ENCODE measurements at regions not wholly inside any gene's neighbourhood (a gene's known extent, or its start where the extent isn't known, plus 50 kb on each side); places are given as distances from the start of the nearest gene placed in this dataset.
"Not testable (repeated sequence)": the region's sequence is repeated elsewhere in the genome, so short reads cannot be mapped to it uniquely, and the experiment has no call there.

DNA sequence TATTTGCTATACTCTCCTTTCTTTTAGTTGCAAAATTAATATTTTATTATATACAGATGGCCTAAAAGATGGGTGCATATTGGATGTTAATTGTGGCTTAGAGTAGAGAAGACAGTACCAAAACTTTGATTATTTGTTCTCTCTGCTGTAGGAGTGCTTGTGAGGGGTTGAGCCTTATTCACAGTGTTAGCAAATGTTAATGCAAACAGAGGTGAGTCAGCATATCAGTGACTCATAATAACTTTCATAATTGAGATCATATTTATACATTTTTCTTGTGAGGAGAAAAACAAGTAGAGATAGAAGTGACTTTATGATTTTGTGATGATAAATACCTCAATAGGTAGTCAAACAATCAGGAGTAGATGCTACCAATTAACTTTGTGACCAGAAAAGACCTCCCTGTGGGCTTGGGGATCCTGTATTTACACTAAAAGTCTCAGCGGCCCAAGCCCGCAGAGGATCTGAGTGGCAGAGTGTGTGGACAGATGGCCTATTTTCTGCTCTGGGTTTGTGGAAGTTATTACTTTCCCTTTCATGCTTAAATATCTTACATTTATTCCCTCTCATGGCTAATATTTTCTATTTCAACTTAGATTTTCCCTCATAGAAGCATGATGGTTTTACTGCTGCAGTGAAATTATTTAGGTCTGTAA is 226.5 kb downstream of the TAF11L14 start:
- Histone ChIP-seq H3K27me3 (ENCODE audit: insufficient read depth, low read length, poor library complexity) (no peaks in the 10 kb centered on the region), H3K36me3 (ENCODE audit: insufficient read depth, low read length) (no peaks in the 10 kb centered on the region), H3K4me1 (ENCODE audit: insufficient read depth, low read length) (no peaks in the 10 kb centered on the region), H3K9me3 (ENCODE audit: insufficient read depth, low read length, severe bottlenecking) (no peaks in the 10 kb centered on the region), H4K20me1 (ENCODE audit: insufficient read depth, low read length) (no peaks in the 10 kb centered on the region), H3K4me3 (ENCODE audit: low read depth in 1 of 2, low read length in 2 of 2) (no peak overlapping the region), H3K9ac (ENCODE audit: low read depth, low read length) (no peak overlapping the region), H3K27ac (ENCODE audit: low read length) (no peak overlapping the region), H3K4me2 (ENCODE audit: insufficient read depth, low read length) (no peak overlapping the region), H3K79me2 (ENCODE audit: insufficient read depth, low read length) (no peaks in the 10 kb centered on the region), H2AFZ (ENCODE audit: low read depth, low read length) (no peak overlapping the region)
- ATAC-seq (ENCODE audit: insufficient read depth, low read depth) (no peak), DNase-seq (no peak)
- TF ChIP-seq EZH2 (IDR thresholded peaks at IDR 0.05; ENCODE audit: borderline replicate concordance, low read depth, low read length, severe bottlenecking) = no peak
- TF ChIP-seq, protein P1, sequence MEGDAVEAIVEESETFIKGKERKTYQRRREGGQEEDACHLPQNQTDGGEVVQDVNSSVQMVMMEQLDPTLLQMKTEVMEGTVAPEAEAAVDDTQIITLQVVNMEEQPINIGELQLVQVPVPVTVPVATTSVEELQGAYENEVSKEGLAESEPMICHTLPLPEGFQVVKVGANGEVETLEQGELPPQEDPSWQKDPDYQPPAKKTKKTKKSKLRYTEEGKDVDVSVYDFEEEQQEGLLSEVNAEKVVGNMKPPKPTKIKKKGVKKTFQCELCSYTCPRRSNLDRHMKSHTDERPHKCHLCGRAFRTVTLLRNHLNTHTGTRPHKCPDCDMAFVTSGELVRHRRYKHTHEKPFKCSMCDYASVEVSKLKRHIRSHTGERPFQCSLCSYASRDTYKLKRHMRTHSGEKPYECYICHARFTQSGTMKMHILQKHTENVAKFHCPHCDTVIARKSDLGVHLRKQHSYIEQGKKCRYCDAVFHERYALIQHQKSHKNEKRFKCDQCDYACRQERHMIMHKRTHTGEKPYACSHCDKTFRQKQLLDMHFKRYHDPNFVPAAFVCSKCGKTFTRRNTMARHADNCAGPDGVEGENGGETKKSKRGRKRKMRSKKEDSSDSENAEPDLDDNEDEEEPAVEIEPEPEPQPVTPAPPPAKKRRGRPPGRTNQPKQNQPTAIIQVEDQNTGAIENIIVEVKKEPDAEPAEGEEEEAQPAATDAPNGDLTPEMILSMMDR (IDR thresholded peaks at IDR 0.05; ENCODE audit: borderline replicate concordance, extremely low read depth, low read length, poor library complexity, severe bottlenecking) = no peak

GRCh38 chr5:17864903-17865302 is 230.6 kb downstream of the TAF11L14 start:
- not testable (repeated sequence) for H3K27me3 ChIP-seq (ENCODE audit: insufficient read depth, low read length, poor library complexity); H3K4me1 ChIP-seq (ENCODE audit: insufficient read depth, low read length); H3K4me2 ChIP-seq (ENCODE audit: insufficient read depth, low read length); H2AFZ ChIP-seq (ENCODE audit: low read depth, low read length); H3K4me3 ChIP-seq (ENCODE audit: low read depth in 1 of 2, low read length in 2 of 2); H3K27ac ChIP-seq (ENCODE audit: low read length); H4K20me1 ChIP-seq (ENCODE audit: insufficient read depth, low read length); H3K79me2 ChIP-seq (ENCODE audit: insufficient read depth, low read length); ATAC-seq (ENCODE audit: insufficient read depth, low read depth); H3K36me3 ChIP-seq (ENCODE audit: insufficient read depth, low read length); DNase-seq; H3K9me3 ChIP-seq (ENCODE audit: insufficient read depth, low read length, severe bottlenecking); H3K9ac ChIP-seq (ENCODE audit: low read depth, low read length)

GRCh38 chr5:17865966-17866365 is 231.7 kb downstream of the TAF11L14 start:
- not testable (repeated sequence) for H3K27me3 ChIP-seq (ENCODE audit: insufficient read depth, low read length, poor library complexity); H3K4me3 ChIP-seq (ENCODE audit: low read depth in 1 of 2, low read length in 2 of 2); H3K4me1 ChIP-seq (ENCODE audit: insufficient read depth, low read length); H2AFZ ChIP-seq (ENCODE audit: low read depth, low read length); H4K20me1 ChIP-seq (ENCODE audit: insufficient read depth, low read length); H3K9ac ChIP-seq (ENCODE audit: low read depth, low read length); H3K4me2 ChIP-seq (ENCODE audit: insufficient read depth, low read length); ATAC-seq (ENCODE audit: insufficient read depth, low read depth); H3K36me3 ChIP-seq (ENCODE audit: insufficient read depth, low read length); H3K27ac ChIP-seq (ENCODE audit: low read length); DNase-seq; H3K79me2 ChIP-seq (ENCODE audit: insufficient read depth, low read length); H3K9me3 ChIP-seq (ENCODE audit: insufficient read depth, low read length, severe bottlenecking)

GRCh38 chr5:17872204-17872603 is 237.9 kb downstream of the TAF11L14 start:
- H2AFZ ChIP-seq (ENCODE audit: low read depth, low read length) = no peak overlapping the region
- no peaks in the 10 kb centered on the region for H3K79me2 ChIP-seq (ENCODE audit: insufficient read depth, low read length)
- TF ChIP-seq, protein P1 (IDR thresholded peaks at IDR 0.05; ENCODE audit: borderline replicate concordance, extremely low read depth, low read length, poor library complexity, severe bottlenecking) = no peak
- no peak for TF ChIP-seq EZH2 (IDR thresholded peaks at IDR 0.05; ENCODE audit: borderline replicate concordance, low read depth, low read length, severe bottlenecking)
- H3K27ac ChIP-seq (ENCODE audit: low read length) = no peak overlapping the region
- no peak overlapping the region for H3K9ac ChIP-seq (ENCODE audit: low read depth, low read length)
- DNase-seq (no peak), ATAC-seq (ENCODE audit: insufficient read depth, low read depth) (no peak)
- H3K4me1 ChIP-seq (ENCODE audit: insufficient read depth, low read length) = no peaks in the 10 kb centered on the region
- H3K4me2 ChIP-seq (ENCODE audit: insufficient read depth, low read length) = no peak overlapping the region
- H4K20me1 ChIP-seq (ENCODE audit: insufficient read depth, low read length) = no peaks in the 10 kb centered on the region
- no peak overlapping the region for H3K4me3 ChIP-seq (ENCODE audit: low read depth in 1 of 2, low read length in 2 of 2)
- H3K27me3 ChIP-seq (ENCODE audit: insufficient read depth, low read length, poor library complexity) = no peaks in the 10 kb centered on the region
- no peaks in the 10 kb centered on the region for H3K36me3 ChIP-seq (ENCODE audit: insufficient read depth, low read length)
- no peaks in the 10 kb centered on the region for H3K9me3 ChIP-seq (ENCODE audit: insufficient read depth, low read length, severe bottlenecking)

Data from DND-41 (cell line).